Neural cell (in vitro differentiated cells): ENCODE measurements at regions not wholly inside any gene's neighbourhood (a gene's known extent, or its start where the extent isn't known, plus 50 kb on each side); places are given as distances from the start of the nearest gene placed in this dataset.

Source experiments
- H2AFZ ChIP-seq: fragments of 200-600, 300-800 bp; sonication (generic), shearing (Covaris generic); 2 replicates; pipeline ENCODE4 v1.6.0; 2014; ENCODE audit warnings: low read depth, mild to moderate bottlenecking, antibody characterized with exemption, low read length, moderate library complexity
- H3F3A ChIP-seq: fragments of 200-600 bp; shearing (Covaris generic); 2 replicates; pipeline ENCODE4 v1.6.1; 2016; ENCODE audit warnings: mild to moderate bottlenecking, moderate library complexity, mixed read lengths, antibody characterized with exemption, low read length; ENCODE audit not compliant: insufficient read depth, poor library complexity, severe bottlenecking
- H3K27ac ChIP-seq: fragments of 200-600, 300-800 bp; sonication (generic), shearing (Covaris generic); 2 replicates; pipeline ENCODE4 v1.5.1; 2014; ENCODE audit warnings: mild to moderate bottlenecking, low read length, moderate library complexity
- H3K27me3 ChIP-seq: fragments of 300-800, 200-600 bp; sonication (generic), shearing (Covaris generic); 2 replicates; pipeline ENCODE4 v1.6.0; 2014; ENCODE audit warnings: mild to moderate bottlenecking, low read depth, low read length, moderate library complexity; ENCODE audit not compliant: insufficient read depth
- H3K36me3 ChIP-seq: fragments of 300-800, 200-600 bp; sonication (generic), shearing (Covaris generic); 2 replicates; pipeline ENCODE4 v1.5.1; 2014; ENCODE audit warnings: mild to moderate bottlenecking, antibody characterized with exemption, low read length, moderate library complexity; ENCODE audit not compliant: insufficient read depth
- H3K4me2 ChIP-seq: fragments of 300-800, 200-600 bp; sonication (generic), shearing (Covaris generic); 2 replicates; pipeline ENCODE4 v1.6.0; 2014; ENCODE audit warnings: mild to moderate bottlenecking, low read length
- H3K4me3 ChIP-seq: fragments of 300-800, 200-600 bp; sonication (generic), shearing (Covaris generic); 2 replicates; pipeline ENCODE4 v1.5.1; 2014; ENCODE audit warnings: mild to moderate bottlenecking, low read length, moderate library complexity
- H3K79me2 ChIP-seq: fragments of 200-600 bp; shearing (Covaris generic); replicated peaks from 2 replicates; pipeline ENCODE4 v1.6.0; 2014; ENCODE audit warnings: mild to moderate bottlenecking, low read length, moderate library complexity; ENCODE audit not compliant: insufficient read depth
- H3K9ac ChIP-seq: fragments of 300-800, 200-600 bp; sonication (generic), shearing (Covaris generic); 2 replicates; pipeline ENCODE4 v1.6.1; 2016; ENCODE audit warnings: mild to moderate bottlenecking, low read length, mixed read lengths
- H3K9me2 ChIP-seq: fragments of 200-600 bp; shearing (Covaris generic); 2 replicates; pipeline ENCODE4 v1.6.1; 2016; ENCODE audit warnings: mild to moderate bottlenecking, low read length, mixed read lengths; ENCODE audit not compliant: insufficient read depth
- H3K9me3 ChIP-seq: fragments of 200-600, 300-800 bp; sonication (generic), shearing (Covaris generic); 2 replicates; pipeline ENCODE4 v1.6.1; 2016; ENCODE audit warnings: mild to moderate bottlenecking, mixed run types, low read length, moderate library complexity, mixed read lengths
- H4K20me1 ChIP-seq: fragments of 200-600 bp; shearing (Covaris generic); 2 replicates; pipeline ENCODE4 v1.6.1; 2016; ENCODE audit warnings: mild to moderate bottlenecking, mixed run types; ENCODE audit not compliant: insufficient read depth
- EP300 ChIP-seq: fragments of 450-650 bp; conservative IDR thresholded peaks from 2 replicates; pipeline ENCODE4 v1.6.1; 2014; ENCODE audit warnings: antibody characterized with exemption, mild to moderate bottlenecking, moderate library complexity; ENCODE audit not compliant: poor library complexity, severe bottlenecking
- EZH2 ChIP-seq: fragments of 200-600, 300-800 bp; shearing (Covaris generic), sonication (generic); IDR thresholded peaks from 2 replicates; pipeline ENCODE4 v1.6.1; 2014; ENCODE audit warnings: antibody characterized with exemption, low read length, borderline replicate concordance, mild to moderate bottlenecking; ENCODE audit not compliant: insufficient read depth, poor library complexity, severe bottlenecking
- MXI1 ChIP-seq: fragments of 450-650 bp; conservative IDR thresholded peaks from 2 replicates; pipeline ENCODE4 v1.6.1; 2014; ENCODE audit warnings: antibody characterized with exemption, mild to moderate bottlenecking; ENCODE audit not compliant: poor library complexity, severe bottlenecking
- POLR2AphosphoS5 ChIP-seq: IDR thresholded peaks from 2 replicates; pipeline ENCODE4 v1.6.1; 2012
- RAD21 ChIP-seq: fragments of 450-650 bp; conservative IDR thresholded peaks from 2 replicates; pipeline ENCODE4 v1.6.1; 2014; ENCODE audit warnings: antibody characterized with exemption, mild to moderate bottlenecking, moderate library complexity
- SMC3 ChIP-seq: fragments of 450-650 bp; conservative IDR thresholded peaks from 2 replicates; pipeline ENCODE4 v1.6.1; 2014; ENCODE audit warnings: antibody characterized with exemption, mild to moderate bottlenecking, moderate library complexity; ENCODE audit not compliant: poor library complexity
- TAF1 ChIP-seq: IDR thresholded peaks from 2 replicates; pipeline ENCODE4 v1.6.1; 2012; ENCODE audit warnings: low read depth
- TF ChIP-seq, protein P1 (sequence below): IDR thresholded peaks from 2 replicates; pipeline ENCODE4 v1.6.1; 2012; ENCODE audit warnings: borderline replicate concordance
- TF ChIP-seq, protein P2 (sequence below): fragments of 450-650 bp; IDR thresholded peaks from 2 replicates; pipeline ENCODE4 v1.5.1; 2014; ENCODE audit warnings: antibody characterized with exemption, mild to moderate bottlenecking, moderate library complexity; ENCODE audit not compliant: poor library complexity, severe bottlenecking

DNA sequence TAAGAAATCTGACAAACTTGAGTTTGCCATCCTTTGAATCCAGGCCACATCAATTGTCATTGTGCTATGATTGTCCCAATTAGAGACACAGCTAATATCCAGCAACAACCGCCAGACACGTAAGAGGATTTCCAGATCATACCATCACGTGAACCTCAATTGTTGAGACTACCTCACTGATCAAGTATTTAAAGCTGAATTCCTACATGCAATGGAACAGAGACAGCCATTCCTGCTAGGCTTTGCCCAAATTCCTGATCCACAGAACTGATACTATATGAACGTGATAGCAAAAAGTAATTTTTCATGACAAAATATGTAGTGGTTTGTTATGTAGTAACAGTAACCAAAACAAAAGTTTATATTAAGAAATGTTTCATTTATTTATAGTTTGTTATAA, 657.7 kb downstream of the PRR16 start:
- H4K20me1 ChIP-seq = no peaks in the 10 kb centered on the region
- TF ChIP-seq SMC3 (no peak), RAD21 (no peak), EP300 (no peak), TAF1 (no peak), MXI1 (no peak), POLR2AphosphoS5 (no peak), EZH2 (no peak)
- TF ChIP-seq, protein P1, sequence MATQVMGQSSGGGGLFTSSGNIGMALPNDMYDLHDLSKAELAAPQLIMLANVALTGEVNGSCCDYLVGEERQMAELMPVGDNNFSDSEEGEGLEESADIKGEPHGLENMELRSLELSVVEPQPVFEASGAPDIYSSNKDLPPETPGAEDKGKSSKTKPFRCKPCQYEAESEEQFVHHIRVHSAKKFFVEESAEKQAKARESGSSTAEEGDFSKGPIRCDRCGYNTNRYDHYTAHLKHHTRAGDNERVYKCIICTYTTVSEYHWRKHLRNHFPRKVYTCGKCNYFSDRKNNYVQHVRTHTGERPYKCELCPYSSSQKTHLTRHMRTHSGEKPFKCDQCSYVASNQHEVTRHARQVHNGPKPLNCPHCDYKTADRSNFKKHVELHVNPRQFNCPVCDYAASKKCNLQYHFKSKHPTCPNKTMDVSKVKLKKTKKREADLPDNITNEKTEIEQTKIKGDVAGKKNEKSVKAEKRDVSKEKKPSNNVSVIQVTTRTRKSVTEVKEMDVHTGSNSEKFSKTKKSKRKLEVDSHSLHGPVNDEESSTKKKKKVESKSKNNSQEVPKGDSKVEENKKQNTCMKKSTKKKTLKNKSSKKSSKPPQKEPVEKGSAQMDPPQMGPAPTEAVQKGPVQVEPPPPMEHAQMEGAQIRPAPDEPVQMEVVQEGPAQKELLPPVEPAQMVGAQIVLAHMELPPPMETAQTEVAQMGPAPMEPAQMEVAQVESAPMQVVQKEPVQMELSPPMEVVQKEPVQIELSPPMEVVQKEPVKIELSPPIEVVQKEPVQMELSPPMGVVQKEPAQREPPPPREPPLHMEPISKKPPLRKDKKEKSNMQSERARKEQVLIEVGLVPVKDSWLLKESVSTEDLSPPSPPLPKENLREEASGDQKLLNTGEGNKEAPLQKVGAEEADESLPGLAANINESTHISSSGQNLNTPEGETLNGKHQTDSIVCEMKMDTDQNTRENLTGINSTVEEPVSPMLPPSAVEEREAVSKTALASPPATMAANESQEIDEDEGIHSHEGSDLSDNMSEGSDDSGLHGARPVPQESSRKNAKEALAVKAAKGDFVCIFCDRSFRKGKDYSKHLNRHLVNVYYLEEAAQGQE = no peak
- TF ChIP-seq, protein P2, sequence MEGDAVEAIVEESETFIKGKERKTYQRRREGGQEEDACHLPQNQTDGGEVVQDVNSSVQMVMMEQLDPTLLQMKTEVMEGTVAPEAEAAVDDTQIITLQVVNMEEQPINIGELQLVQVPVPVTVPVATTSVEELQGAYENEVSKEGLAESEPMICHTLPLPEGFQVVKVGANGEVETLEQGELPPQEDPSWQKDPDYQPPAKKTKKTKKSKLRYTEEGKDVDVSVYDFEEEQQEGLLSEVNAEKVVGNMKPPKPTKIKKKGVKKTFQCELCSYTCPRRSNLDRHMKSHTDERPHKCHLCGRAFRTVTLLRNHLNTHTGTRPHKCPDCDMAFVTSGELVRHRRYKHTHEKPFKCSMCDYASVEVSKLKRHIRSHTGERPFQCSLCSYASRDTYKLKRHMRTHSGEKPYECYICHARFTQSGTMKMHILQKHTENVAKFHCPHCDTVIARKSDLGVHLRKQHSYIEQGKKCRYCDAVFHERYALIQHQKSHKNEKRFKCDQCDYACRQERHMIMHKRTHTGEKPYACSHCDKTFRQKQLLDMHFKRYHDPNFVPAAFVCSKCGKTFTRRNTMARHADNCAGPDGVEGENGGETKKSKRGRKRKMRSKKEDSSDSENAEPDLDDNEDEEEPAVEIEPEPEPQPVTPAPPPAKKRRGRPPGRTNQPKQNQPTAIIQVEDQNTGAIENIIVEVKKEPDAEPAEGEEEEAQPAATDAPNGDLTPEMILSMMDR = no peak
- no peak overlapping the region for H3K4me2 ChIP-seq
- H3K4me3 ChIP-seq = no peak overlapping the region
- no peak overlapping the region for H3K27ac ChIP-seq
- no peak overlapping the region for H3K9ac ChIP-seq
- H3K27me3 ChIP-seq = no peaks in the 10 kb centered on the region
- H3K9me2 ChIP-seq = no peaks in the 10 kb centered on the region
- no peaks in the 10 kb centered on the region for H3K79me2 ChIP-seq
- no peaks in the 10 kb centered on the region for H3K9me3 ChIP-seq
- H3K36me3 ChIP-seq = no peaks in the 10 kb centered on the region
- H3F3A ChIP-seq = no peaks in the 10 kb centered on the region
- no peak overlapping the region for H2AFZ ChIP-seq

DNA sequence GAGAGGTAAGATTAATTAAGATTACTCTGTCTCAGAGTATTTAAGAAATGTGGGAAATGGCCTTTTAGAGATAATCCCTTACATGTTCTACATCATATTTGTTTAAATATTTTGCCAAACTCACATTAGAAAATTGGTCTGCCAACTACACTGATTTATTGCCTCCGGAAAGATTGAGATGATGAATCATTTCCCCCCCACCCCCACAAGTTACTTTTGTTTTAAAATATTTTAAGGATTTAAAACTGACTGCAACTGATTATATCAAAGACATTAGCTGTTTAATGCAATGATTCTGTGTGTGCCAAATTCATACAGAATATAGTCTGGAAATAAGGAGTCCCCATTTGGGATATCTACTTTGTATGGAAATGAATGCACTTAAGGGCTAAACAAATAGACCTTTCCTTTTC, 674.4 kb downstream of the PRR16 start:
- Histone ChIP-seq H3F3A (no peaks in the 10 kb centered on the region), H3K4me2 (no peak overlapping the region), H3K36me3 (no peaks in the 10 kb centered on the region), H3K4me3 (no peak overlapping the region), H3K9me3 (no peaks in the 10 kb centered on the region), H3K27ac (no peak overlapping the region), H3K9ac (no peak overlapping the region), H3K79me2 (no peaks in the 10 kb centered on the region), H3K9me2 (no peaks in the 10 kb centered on the region), H3K27me3 (no peaks in the 10 kb centered on the region), H4K20me1 (no peaks in the 10 kb centered on the region), H2AFZ (no peak overlapping the region)
- TF ChIP-seq, protein P1 = no peak
- no peak for TF ChIP-seq MXI1
- no peak for TF ChIP-seq RAD21
